ENCODE measurements at regions not wholly inside any gene's neighbourhood (a gene's known extent, or its start where the extent isn't known, plus 50 kb on each side); places are given as distances from the start of the nearest gene placed in this dataset.

DNA sequence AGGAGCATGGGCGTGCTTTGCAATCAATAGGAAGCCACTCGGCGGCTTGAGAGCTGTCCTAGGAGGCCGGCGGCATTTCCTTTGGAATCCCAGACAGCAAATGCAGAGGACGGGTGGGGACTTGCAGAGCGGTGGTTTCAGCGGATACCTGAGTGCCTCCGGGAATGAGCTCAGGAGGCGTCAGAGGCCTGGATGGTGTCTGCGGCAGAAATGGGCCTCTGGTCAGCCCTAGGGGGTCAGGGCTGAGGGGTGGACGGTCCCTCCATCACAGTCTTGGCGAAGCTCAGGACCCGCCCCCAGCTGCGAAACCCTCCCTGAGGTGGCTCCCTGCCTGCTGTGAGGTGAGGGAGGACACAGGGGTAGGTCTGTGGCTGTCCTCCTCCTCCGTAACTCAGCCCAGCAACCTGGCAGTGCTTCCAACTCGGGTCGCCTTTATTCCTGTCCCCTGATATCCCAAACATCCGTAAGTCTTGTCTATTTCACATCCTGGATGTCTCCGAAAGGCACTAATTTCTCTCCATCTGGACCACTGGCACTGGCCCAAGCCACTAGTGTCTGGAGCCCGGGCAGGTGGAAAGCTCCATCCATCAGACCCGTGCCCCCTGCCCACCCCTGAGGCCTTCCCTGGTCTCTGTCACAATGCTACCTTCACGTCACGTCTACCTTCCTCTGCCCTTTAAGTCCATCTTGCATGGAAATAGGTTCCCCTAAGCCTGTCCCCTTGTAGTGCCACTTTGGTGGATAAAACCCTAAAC is 686.6 kb downstream of the BRD1 start:
- H3K27ac ChIP-seq, result no peak overlapping the region
- TF ChIP-seq, protein P1, sequence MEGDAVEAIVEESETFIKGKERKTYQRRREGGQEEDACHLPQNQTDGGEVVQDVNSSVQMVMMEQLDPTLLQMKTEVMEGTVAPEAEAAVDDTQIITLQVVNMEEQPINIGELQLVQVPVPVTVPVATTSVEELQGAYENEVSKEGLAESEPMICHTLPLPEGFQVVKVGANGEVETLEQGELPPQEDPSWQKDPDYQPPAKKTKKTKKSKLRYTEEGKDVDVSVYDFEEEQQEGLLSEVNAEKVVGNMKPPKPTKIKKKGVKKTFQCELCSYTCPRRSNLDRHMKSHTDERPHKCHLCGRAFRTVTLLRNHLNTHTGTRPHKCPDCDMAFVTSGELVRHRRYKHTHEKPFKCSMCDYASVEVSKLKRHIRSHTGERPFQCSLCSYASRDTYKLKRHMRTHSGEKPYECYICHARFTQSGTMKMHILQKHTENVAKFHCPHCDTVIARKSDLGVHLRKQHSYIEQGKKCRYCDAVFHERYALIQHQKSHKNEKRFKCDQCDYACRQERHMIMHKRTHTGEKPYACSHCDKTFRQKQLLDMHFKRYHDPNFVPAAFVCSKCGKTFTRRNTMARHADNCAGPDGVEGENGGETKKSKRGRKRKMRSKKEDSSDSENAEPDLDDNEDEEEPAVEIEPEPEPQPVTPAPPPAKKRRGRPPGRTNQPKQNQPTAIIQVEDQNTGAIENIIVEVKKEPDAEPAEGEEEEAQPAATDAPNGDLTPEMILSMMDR (conservative IDR thresholded peaks at IDR 0.05), result no peak

DNA sequence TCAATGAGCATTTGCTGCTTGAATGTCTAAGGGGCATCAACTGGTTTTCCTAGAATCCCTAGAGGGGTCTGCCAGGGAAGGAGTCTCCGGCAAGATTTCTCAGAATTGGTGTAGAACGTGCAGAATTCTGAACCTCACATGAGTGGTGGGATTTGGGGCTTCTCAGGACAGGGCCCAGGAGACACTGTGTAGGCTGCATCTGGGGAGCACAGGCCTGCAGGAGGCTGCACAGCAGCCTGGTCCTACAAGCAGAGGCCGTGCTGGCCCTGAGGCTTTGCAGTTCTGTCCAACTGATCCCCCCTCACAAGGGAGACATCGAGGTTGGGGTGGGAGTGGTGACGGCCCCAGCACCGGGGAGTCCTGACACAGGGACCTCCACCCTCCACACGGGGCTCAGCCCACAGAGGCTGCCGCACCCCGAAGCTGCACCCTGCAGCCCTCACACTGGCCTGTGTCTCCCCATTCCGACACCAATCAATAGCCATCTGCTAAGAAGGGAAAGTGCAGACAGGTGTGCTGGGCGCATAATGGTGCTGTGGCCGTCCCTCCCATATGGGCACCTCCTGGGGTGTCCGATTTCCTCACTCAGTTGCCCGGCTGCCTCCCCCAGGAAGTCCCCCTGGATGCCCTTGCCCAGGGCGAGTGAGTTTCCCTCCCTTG is 688.1 kb downstream of the BRD1 start:
- TF ChIP-seq, protein P1 (conservative IDR thresholded peaks at IDR 0.05), result no peak
- no peak overlapping the region for H3K27ac ChIP-seq

DNA sequence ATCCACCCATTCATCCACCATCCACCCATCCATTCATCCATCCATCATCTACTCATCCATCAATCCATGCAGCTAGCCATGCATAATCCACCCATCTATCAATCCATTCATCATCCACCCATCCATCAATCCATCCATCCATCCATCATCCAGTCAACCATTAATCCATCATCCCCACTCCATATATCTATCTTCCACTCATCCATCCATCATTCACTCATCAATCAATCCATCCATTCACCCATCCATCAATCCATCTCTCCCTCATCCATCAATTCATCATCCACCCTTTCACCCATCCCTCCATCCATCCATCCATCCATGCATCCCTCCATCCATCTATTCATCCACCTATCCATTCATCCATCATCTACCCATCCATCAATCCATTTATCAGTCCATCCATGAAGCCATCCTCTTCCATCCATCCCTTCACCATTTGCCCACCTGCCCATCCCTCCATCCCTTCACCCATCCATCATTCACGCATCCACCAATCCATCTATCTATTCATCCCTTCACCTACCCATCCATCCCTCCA is 689.4 kb downstream of the BRD1 start:
- H3K27ac ChIP-seq, result no peak overlapping the region

DNA sequence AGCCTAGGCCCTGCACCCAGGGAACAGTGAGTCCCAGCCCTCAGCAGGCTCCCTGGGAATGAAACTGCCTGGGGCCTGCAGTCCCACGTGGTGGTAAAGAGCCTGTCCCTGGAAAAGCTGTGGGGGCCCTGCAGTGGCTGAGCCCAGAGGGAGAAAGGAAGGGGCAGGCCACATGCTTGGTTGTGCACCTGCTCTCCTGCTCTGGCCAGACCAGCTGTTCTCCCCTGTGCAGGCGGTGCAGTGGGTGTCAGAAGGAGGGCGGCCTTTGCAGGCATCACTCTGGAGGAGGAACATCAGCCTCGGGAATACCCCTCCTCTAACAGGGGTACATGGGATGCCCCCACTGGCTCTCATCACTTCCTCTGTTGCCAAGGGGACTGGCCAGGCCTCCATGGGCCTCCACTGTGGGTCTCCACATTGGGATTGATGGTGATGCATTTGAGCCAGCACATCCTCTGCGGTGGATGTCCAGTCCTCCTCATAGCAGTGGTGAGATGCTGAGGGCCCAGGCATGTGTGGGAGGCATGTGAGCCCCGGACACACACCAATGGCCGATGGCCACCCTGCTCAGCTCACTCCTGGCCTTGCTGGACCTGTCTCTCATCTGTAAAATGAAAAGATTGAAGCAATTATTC is 690.4 kb downstream of the BRD1 start:
- H3K27ac ChIP-seq, result no peak overlapping the region
- TF ChIP-seq, protein P1 (conservative IDR thresholded peaks at IDR 0.05), result no peak

More for the DNA sequence above, 689.4 kb downstream of the BRD1 start:
- TF ChIP-seq, protein P1 (conservative IDR thresholded peaks at IDR 0.05), result no peak

DNA sequence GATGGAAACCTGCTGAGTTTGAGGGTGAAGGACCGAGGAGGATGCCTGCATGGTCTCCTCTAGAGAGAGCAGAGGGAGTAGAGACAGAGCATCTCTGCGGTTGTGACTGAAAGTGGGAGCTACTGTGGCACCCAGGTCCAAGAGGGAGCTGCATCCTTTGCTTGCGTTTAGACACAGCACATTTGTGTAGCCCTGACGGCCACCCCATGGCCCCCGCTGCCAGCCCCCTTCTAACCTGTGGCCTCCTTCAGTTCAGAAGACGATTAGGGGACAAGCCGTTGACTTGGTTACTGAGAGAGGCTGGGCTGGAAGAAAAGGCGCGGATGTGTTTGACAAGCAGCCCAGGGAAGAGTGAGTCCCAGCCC is 690.9 kb downstream of the BRD1 start:
- TF ChIP-seq, protein P1 (conservative IDR thresholded peaks at IDR 0.05), result no peak
- no peak overlapping the region for H3K27ac ChIP-seq

DNA sequence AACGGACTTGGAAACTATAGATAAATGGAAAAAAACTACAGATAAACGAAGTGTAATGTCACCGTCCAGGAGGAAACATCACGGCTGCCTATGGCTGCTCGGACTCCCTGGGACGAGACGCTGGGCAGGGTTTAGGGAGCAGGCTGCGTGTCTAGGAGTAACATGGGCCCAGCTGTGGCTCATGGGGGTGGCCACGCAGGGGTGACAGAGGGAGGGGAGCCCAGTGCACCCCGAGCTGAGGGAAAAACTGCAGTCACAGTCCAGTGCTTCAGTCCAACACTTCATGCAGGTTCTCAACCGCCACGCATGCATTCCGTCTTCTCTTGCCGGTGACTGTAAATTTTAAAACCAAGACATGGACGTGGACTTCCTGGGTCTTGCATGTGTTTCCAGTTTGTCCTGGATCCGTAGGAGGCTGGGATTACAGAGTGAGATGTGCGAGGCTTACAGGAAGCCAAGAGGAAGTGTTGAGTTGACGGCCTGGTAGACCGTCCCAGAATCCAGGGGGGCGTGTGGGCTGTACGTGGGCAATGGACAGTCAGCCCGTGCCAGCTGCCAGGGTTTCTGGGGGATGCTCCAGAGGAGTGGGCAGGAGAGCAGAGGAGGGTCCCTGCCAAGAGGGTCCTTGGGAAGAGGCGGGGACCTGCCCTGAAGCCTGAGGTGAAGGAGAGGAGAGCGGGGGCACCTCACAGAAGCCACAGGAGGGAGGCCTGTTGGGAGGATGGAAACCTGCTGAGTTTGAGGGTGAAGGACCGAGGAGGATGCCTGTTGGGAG is 691.4 kb downstream of the BRD1 start:
- H3K27ac ChIP-seq, result no peak overlapping the region

More for the DNA sequence above, 691.4 kb downstream of the BRD1 start:
- TF ChIP-seq, protein P1 (conservative IDR thresholded peaks at IDR 0.05), result no peak

Data from VCaP (cell line).